Prostate gland (tissue), 2 donors: ENCODE measurements at regions not wholly inside any gene's neighbourhood (a gene's known extent, or its start where the extent isn't known, plus 50 kb on each side); places are given as distances from the start of the nearest gene placed in this dataset.

Experiments
- DNase-seq: peaks from one replicate; pipeline ENCODE4 v3.0.0-alpha.2; 2019; ENCODE audit warnings: low spot score
- H3K27ac ChIP-seq, 2 donors: fragments of 200-600 bp; sonication (generic); 2 replicates each; pipeline ENCODE4 v1.5.1; 2017 to 2019
- H3K27me3 ChIP-seq: fragments of 200-600 bp; sonication (generic); replicated peaks from 2 replicates; pipeline ENCODE4 v1.5.1; 2019; ENCODE audit not compliant: insufficient read depth
- H3K36me3 ChIP-seq, 2 donors: fragments of 200-600 bp; sonication (generic); 1 replicate in 1 of 2; 2 replicates in 1 of 2; pipeline versions ENCODE4 v1.5.1 to v1.8.1; 2017 to 2019
- H3K4me1 ChIP-seq: fragments of 200-600 bp; sonication (generic); replicated peaks from 2 replicates; pipeline ENCODE4 v1.5.1; 2019
- H3K4me3 ChIP-seq, 2 donors: fragments of 200-600 bp; sonication (generic); 2 replicates each; pipeline ENCODE4 v1.5.1; 2017 to 2019
- H3K9me3 ChIP-seq: fragments of 200-600 bp; sonication (generic); 2 replicates; pipeline ENCODE4 v1.5.1; 2017
- POLR2A ChIP-seq: fragments of 450-650 bp; IDR thresholded peaks from one replicate; pipeline ENCODE4 v1.6.1; 2016; ENCODE audit warnings: antibody characterized with exemption, mild to moderate bottlenecking
- POLR2AphosphoS5 ChIP-seq: sonication (generic); formaldehyde crosslinking; IDR thresholded peaks from one replicate; pipeline ENCODE4 v1.6.1; 2017; ENCODE audit warnings: antibody characterized with exemption
- WGBS: methylation state at CpG from one replicate; pipeline ENCODE4 v1.1.5; 2018; 5-methylcytosine and 5-hydroxymethylcytosine counted together
- intact Hi-C: fragments of 100-400 bp; cut with DNase I; formaldehyde crosslinking; loops from one replicate; pipeline ENCODE4 v1.14.2; 2022
- TF ChIP-seq, protein P1 (sequence below), 4 experiments: fragments of 200-600 bp in 2 of 4; fragments of 450-650 bp in 2 of 4; sonication (generic) in 2 of 4; IDR thresholded peaks; 1 replicate in 3 of 4; 2 replicates in 1 of 4; pipeline ENCODE4 v1.5.1; 2016 to 2019; ENCODE audit warnings: antibody characterized with exemption in 4 of 4, mild to moderate bottlenecking in 2 of 4, moderate library complexity in 2 of 4

DNA sequence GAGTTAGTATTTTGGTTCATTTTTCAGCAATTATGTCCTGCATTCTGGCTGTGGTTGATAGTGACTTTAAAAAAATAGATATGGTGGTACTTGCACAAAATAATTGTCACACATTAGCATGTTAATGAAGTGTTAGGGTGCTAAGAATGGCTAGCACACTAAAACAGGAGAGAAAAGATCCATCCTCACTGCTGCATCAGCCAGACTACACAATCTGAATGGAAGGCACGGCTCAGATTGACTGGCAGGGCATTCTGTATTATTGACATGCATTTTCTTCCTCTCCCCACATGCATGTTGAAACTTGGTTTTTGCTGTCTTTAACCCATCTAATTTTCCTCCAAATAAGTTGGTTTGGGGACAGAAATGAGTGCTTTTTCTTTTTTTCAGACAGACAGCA is 306.3 kb downstream of the PRL start:
- no peak for DNase-seq
- H3K36me3 ChIP-seq: no peaks in the 10 kb centered on the region
- peaks cover 4% of the 10 kb centered on the region for H3K4me1 ChIP-seq
- intact Hi-C loops: no loop called here
- no peaks in the 10 kb centered on the region for H3K27me3 ChIP-seq
- H3K4me3 ChIP-seq: no peak overlapping the region
- no peaks in the 10 kb centered on the region for H3K9me3 ChIP-seq
- no peak overlapping the region for H3K27ac ChIP-seq
- 65% methylated on average over 1 of the region's 1 CpG for WGBS
- TF ChIP-seq POLR2A (no peak), POLR2AphosphoS5 (no peak)
- TF ChIP-seq, protein P1, sequence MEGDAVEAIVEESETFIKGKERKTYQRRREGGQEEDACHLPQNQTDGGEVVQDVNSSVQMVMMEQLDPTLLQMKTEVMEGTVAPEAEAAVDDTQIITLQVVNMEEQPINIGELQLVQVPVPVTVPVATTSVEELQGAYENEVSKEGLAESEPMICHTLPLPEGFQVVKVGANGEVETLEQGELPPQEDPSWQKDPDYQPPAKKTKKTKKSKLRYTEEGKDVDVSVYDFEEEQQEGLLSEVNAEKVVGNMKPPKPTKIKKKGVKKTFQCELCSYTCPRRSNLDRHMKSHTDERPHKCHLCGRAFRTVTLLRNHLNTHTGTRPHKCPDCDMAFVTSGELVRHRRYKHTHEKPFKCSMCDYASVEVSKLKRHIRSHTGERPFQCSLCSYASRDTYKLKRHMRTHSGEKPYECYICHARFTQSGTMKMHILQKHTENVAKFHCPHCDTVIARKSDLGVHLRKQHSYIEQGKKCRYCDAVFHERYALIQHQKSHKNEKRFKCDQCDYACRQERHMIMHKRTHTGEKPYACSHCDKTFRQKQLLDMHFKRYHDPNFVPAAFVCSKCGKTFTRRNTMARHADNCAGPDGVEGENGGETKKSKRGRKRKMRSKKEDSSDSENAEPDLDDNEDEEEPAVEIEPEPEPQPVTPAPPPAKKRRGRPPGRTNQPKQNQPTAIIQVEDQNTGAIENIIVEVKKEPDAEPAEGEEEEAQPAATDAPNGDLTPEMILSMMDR (IDR thresholded peaks at IDR 0.05): no peak

DNA sequence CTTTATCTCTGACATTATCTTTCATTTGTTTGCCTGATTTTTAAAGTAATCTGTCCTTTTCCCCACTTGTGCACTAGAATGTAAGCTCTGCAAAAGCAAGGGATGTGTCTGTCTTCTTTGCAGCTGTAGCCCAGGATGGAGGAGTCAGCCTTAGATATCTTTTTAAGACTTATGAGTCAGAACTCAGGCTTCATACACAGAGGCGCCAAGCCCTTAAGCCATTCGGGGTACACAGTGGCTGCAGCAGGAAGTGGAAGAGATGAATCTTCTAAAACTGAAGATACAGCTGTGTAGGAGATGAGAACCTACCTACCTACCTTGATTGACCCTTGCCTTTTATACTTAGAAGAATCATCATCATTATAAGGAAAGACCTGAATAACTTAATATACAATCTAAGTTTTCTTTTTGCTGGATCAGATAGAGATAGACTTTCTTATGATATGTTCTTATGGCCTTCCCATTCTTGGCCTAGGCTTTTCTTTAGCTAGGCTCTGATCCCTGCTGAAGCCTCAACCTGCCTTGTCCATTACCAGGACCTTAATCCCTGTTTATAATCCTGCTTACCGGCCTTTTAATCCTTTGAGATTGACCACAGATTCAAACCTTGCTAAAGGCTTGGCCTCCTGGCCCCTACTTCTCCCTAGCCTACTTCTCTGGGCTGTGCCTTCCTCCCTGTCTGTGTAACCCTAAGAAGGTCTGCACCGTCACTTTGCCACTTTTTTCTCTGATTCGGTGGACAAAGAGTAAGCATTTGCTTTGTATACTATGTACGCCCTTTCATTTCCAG is 304.5 kb downstream of the PRL start:
- 74% methylated on average over 6 of the region's 6 CpGs for WGBS
- intact Hi-C loops: no loop called here
- no peaks in the 10 kb centered on the region for H3K36me3 ChIP-seq
- H3K27ac ChIP-seq: no peak overlapping the region
- no peaks in the 10 kb centered on the region for H3K9me3 ChIP-seq
- DNase-seq: no peak
- no peaks in the 10 kb centered on the region for H3K27me3 ChIP-seq
- TF ChIP-seq POLR2A: no peak
- TF ChIP-seq, protein P1 (IDR thresholded peaks at IDR 0.05): no peak
- TF ChIP-seq POLR2AphosphoS5: no peak
- peaks cover 4% of the 10 kb centered on the region for H3K4me1 ChIP-seq
- H3K4me3 ChIP-seq: no peak overlapping the region

DNA sequence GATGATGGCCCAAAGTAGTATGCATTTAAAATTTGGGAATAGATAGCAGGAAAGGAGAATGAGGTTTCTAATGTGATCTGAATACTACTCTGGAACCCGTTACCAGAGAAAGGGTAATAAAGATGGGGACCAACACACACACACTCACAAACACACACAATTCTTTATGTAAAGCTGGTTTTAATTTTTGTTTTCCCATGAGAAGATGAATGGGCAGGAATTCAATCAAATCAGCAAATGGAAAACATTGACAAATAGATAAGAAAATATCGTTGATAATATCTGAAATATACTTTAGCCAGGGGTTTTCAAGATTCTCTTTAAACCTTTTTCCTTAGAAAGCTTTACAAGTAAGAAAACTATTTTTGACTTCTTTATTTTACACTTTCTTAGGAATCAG is 303.0 kb downstream of the PRL start:
- Histone ChIP-seq H3K36me3 (no peaks in the 10 kb centered on the region), H3K27me3 (no peaks in the 10 kb centered on the region), H3K27ac (no peak overlapping the region), H3K4me1 (no peaks in the 10 kb centered on the region), H3K4me3 (no peak overlapping the region), H3K9me3 (no peaks in the 10 kb centered on the region)
- TF ChIP-seq POLR2A: no peak
- TF ChIP-seq, protein P1 (IDR thresholded peaks at IDR 0.05): no peak
- no peak for TF ChIP-seq POLR2AphosphoS5
- intact Hi-C loops: no loop called here
- WGBS: 81% methylated on average over 2 of the region's 2 CpGs
- no peak for DNase-seq

DNA sequence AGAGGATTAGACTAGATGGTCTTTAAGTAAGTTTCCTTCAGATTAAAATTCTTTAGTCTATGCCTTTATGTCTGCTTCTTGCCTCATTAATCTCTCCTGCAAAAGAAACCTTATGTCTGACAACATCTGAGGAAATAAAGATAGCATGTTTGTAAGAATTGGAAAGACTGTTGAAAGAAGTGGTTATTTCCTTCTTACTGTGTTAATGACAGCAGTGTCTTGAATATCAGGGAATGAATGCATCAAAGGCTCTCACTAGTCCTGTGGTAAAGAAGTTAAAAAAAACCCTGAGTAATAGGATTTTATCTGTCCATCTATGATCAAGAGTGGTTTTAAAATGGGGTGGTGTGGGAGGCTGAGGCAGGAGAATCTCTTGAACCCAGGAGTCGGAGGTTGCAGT is 302.0 kb downstream of the PRL start:
- Histone ChIP-seq H3K36me3 (no peaks in the 10 kb centered on the region), H3K9me3 (no peaks in the 10 kb centered on the region), H3K27me3 (no peaks in the 10 kb centered on the region), H3K27ac (no peak overlapping the region), H3K4me3 (no peak overlapping the region), H3K4me1 (no peaks in the 10 kb centered on the region)
- intact Hi-C loops: no loop called here
- TF ChIP-seq POLR2AphosphoS5: no peak
- TF ChIP-seq, protein P1 (IDR thresholded peaks at IDR 0.05): no peak
- no peak for TF ChIP-seq POLR2A
- WGBS: 94% methylated on average over 1 of the region's 1 CpG
- no peak for DNase-seq

DNA sequence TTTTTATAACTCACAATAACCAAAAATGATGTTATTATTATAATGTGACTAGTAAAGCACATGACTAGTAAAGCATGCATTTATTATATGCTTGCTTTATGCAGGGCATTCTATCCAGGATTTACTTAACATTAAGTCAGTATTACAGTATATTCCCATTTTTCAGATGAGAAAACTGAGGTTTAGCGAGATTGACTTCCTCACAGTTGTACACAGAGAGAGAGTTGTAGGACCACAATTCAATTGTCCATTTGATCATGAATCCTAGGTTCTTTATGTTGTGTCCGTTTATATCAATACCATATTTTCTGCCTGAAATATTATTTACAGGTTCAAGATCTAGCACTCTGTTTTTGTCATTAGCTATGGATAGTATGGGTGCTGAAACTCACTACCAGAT is 301.5 kb downstream of the PRL start:
- Histone ChIP-seq H3K4me3 (no peak overlapping the region), H3K4me1 (no peaks in the 10 kb centered on the region), H3K9me3 (no peaks in the 10 kb centered on the region), H3K27ac (no peak overlapping the region), H3K36me3 (no peaks in the 10 kb centered on the region), H3K27me3 (no peaks in the 10 kb centered on the region)
- no peak for DNase-seq
- TF ChIP-seq, protein P1 (IDR thresholded peaks at IDR 0.05): no peak
- TF ChIP-seq POLR2AphosphoS5 (no peak), POLR2A (no peak)
- WGBS: 93% methylated on average over 2 of the region's 2 CpGs
- intact Hi-C loops: no loop called here
